ENCODE measurements at regions not wholly inside any gene's neighbourhood (a gene's known extent, or its start where the extent isn't known, plus 50 kb on each side); places are given as distances from the start of the nearest gene placed in this dataset.
"Not testable (repeated sequence)": the region's sequence is repeated elsewhere in the genome, so short reads cannot be mapped to it uniquely, and the experiment has no call there.

- no peak for DNase-seq (ENCODE audit: low read depth in 1 of 2, low spot score in 1 of 2)
These were observed 205.9 kb upstream of the ECI2 start for GRCh38 chr6:4341078-4341797.

- no peak for DNase-seq (ENCODE audit: low read depth in 1 of 2, low spot score in 1 of 2)
These were observed 205.2 kb upstream of the ECI2 start for GRCh38 chr6:4340544-4340943.

GRCh38 chr6:4338884-4339283 is 203.5 kb upstream of the ECI2 start:
- DNase-seq (ENCODE audit: low read depth in 1 of 2, low spot score in 1 of 2) = no peak

- DNase-seq (ENCODE audit: low read depth in 1 of 2, low spot score in 1 of 2) = no peak
These were observed 201.5 kb upstream of the ECI2 start for GRCh38 chr6:4336778-4337442.

GRCh38 chr6:4336084-4336483 is 200.7 kb upstream of the ECI2 start:
- DNase-seq (ENCODE audit: low read depth in 1 of 2, low spot score in 1 of 2) = no peak

- not testable (repeated sequence) for DNase-seq (ENCODE audit: low read depth in 1 of 2, low spot score in 1 of 2)
These were observed 198.9 kb upstream of the ECI2 start for GRCh38 chr6:4334158-4334740.

GRCh38 chr6:4327841-4328240 is 192.5 kb upstream of the ECI2 start:
- DNase-seq (ENCODE audit: low read depth in 1 of 2, low spot score in 1 of 2) = no peak

GRCh38 chr6:4324746-4325145 is 189.4 kb upstream of the ECI2 start:
- no peak for DNase-seq (ENCODE audit: low read depth in 1 of 2, low spot score in 1 of 2)

- DNase-seq (ENCODE audit: low read depth in 1 of 2, low spot score in 1 of 2) = no peak
These were observed 187.9 kb upstream of the ECI2 start for GRCh38 chr6:4323322-4323721.

GRCh38 chr6:4322846-4323309 is 187.5 kb upstream of the ECI2 start:
- DNase-seq (ENCODE audit: low read depth in 1 of 2, low spot score in 1 of 2) = no peak

- no peak for DNase-seq (ENCODE audit: low read depth in 1 of 2, low spot score in 1 of 2)
These were observed 186.9 kb upstream of the ECI2 start for GRCh38 chr6:4322134-4322845.

- no peak for DNase-seq (ENCODE audit: low read depth in 1 of 2, low spot score in 1 of 2)
These were observed 185.5 kb upstream of the ECI2 start for GRCh38 chr6:4320860-4321259.

GRCh38 chr6:4319981-4320683 is 184.8 kb upstream of the ECI2 start:
- no peak for DNase-seq (ENCODE audit: low read depth in 1 of 2, low spot score in 1 of 2)

GRCh38 chr6:4318321-4318720 is 182.9 kb upstream of the ECI2 start:
- no peak for DNase-seq (ENCODE audit: low read depth in 1 of 2, low spot score in 1 of 2)

- DNase-seq (ENCODE audit: low read depth in 1 of 2, low spot score in 1 of 2) = no peak
These were observed 181.6 kb upstream of the ECI2 start for GRCh38 chr6:4316867-4317400.

- DNase-seq (ENCODE audit: low read depth in 1 of 2, low spot score in 1 of 2) = no peak
These were observed 178.9 kb upstream of the ECI2 start for GRCh38 chr6:4314201-4314707.

GRCh38 chr6:4313044-4313686 is 177.8 kb upstream of the ECI2 start:
- no peak for DNase-seq (ENCODE audit: low read depth in 1 of 2, low spot score in 1 of 2)

- DNase-seq (ENCODE audit: low read depth in 1 of 2, low spot score in 1 of 2) = no peak
These were observed 176.8 kb upstream of the ECI2 start for GRCh38 chr6:4311976-4312860.

GRCh38 chr6:4309540-4309939 is 174.2 kb upstream of the ECI2 start:
- no peak for DNase-seq (ENCODE audit: low read depth in 1 of 2, low spot score in 1 of 2)
